Lung (tissue), 11 donors: ENCODE measurements at regions not wholly inside any gene's neighbourhood (a gene's known extent, or its start where the extent isn't known, plus 50 kb on each side); places are given as distances from the start of the nearest gene placed in this dataset.

Experiments used
- ATAC-seq: fragments of 200-7000 bp; cut with Tn5 transposase; one replicate; pipeline ENCODE4 v1.9.1; 2020; ENCODE audit warnings: moderate number of reproducible peaks; ENCODE audit not compliant: insufficient read depth, low FRiP score
- DNase-seq, 3 donors: peaks; one replicate each; pipeline ENCODE4 v3.0.0-alpha.2; 2013 to 2017
- H3K27ac ChIP-seq, 2 donors: one replicate each; pipeline ENCODE4 v1.5.1; 2013; ENCODE audit warnings: mild to moderate bottlenecking in 2 of 2, moderate library complexity in 2 of 2, control low read depth in 1 of 2, inconsistent platforms in 1 of 2, low read depth in 1 of 2, low read length in 1 of 2
- H3K27me3 ChIP-seq, 3 donors: one replicate each; pipeline ENCODE4 v1.5.1; 2013; ENCODE audit warnings: low read length in 2 of 3; ENCODE audit not compliant: control insufficient read depth in 3 of 3, insufficient read depth in 3 of 3
- H3K36me3 ChIP-seq, 4 donors: one replicate each; pipeline ENCODE4 v1.5.1; 2013; ENCODE audit warnings: low read length in 4 of 4, mild to moderate bottlenecking in 1 of 4, moderate library complexity in 1 of 4; ENCODE audit not compliant: control insufficient read depth in 4 of 4, insufficient read depth in 4 of 4
- H3K4me1 ChIP-seq, 5 donors: one replicate each; pipeline ENCODE4 v1.5.1; 2013; ENCODE audit warnings: low read length in 5 of 5, mild to moderate bottlenecking in 2 of 5, moderate library complexity in 1 of 5; ENCODE audit not compliant: control insufficient read depth in 5 of 5, insufficient read depth in 5 of 5
- H3K4me3 ChIP-seq: one replicate; pipeline ENCODE4 v1.5.1; 2013; ENCODE audit warnings: mild to moderate bottlenecking, control low read depth, moderate library complexity
- H3K9ac ChIP-seq, 2 donors: one replicate each; pipeline ENCODE4 v1.5.1; 2013; ENCODE audit warnings: low read length in 2 of 2, control low read depth in 1 of 2; ENCODE audit not compliant: insufficient read depth in 1 of 2
- H3K9me3 ChIP-seq, 4 donors: one replicate each; pipeline ENCODE4 v1.5.1; 2013; ENCODE audit warnings: low read length in 3 of 4, mild to moderate bottlenecking in 1 of 4, moderate library complexity in 1 of 4; ENCODE audit not compliant: control insufficient read depth in 4 of 4, insufficient read depth in 3 of 4
- WGBS, 2 donors: extraction: QIAGEN DNeasy Blood & Tissue Kit; methylation state at CpG; one replicate each; pipeline ENCODE4 v1.1.7; 2013; 5-methylcytosine and 5-hydroxymethylcytosine counted together
- TF ChIP-seq, protein P1 (sequence below): IDR thresholded peaks from 2 replicates; pipeline ENCODE4 v1.5.1; 2012; ENCODE audit warnings: mild to moderate bottlenecking; ENCODE audit errors: control extremely low read depth, extremely low read depth
- donor health status: control.
- donor health status: control.
- donor health status: Bipolar disorder and iron deficiency.
- donor health status: healthy.
- donor health status: DM: yes; HTN: yes; CAD: no.

DNA sequence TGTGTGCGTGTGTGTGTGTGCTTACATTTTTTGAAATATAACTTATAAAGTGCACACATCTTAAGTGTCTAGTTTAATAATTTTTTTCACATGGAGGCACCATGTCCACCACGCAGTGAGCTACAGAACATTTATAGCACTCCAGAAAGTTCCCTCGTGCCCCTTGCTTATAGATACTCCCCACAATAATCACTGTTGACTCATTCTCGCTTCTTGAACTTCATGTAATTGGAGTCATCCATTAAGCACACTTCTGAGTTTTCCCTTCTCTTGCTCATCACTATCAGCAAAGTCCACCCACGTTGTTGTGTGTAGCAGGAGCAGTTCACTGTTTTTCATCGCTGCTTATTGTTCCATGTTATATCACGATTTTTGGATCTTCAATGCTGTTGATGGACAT lies 78.4 kb upstream of the DISP3 start:
- Histone ChIP-seq H3K9ac (no peak overlapping the region), H3K9me3 (peaks cover 0 to 3% (median 0%) of the 10 kb centered on the region in 4 donors), H3K27ac (no peak overlapping the region), H3K4me1 (no peaks in the 10 kb centered on the region), H3K27me3 (peaks cover 0 to 8% (median 0%) of the 10 kb centered on the region in 3 donors), H3K36me3 (no peaks in the 10 kb centered on the region), H3K4me3 (no peak overlapping the region)
- TF ChIP-seq, protein P1, sequence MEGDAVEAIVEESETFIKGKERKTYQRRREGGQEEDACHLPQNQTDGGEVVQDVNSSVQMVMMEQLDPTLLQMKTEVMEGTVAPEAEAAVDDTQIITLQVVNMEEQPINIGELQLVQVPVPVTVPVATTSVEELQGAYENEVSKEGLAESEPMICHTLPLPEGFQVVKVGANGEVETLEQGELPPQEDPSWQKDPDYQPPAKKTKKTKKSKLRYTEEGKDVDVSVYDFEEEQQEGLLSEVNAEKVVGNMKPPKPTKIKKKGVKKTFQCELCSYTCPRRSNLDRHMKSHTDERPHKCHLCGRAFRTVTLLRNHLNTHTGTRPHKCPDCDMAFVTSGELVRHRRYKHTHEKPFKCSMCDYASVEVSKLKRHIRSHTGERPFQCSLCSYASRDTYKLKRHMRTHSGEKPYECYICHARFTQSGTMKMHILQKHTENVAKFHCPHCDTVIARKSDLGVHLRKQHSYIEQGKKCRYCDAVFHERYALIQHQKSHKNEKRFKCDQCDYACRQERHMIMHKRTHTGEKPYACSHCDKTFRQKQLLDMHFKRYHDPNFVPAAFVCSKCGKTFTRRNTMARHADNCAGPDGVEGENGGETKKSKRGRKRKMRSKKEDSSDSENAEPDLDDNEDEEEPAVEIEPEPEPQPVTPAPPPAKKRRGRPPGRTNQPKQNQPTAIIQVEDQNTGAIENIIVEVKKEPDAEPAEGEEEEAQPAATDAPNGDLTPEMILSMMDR, result no peak
- WGBS, 2 donors, result 75 to 85% methylated on average over 7 of the region's 7 CpGs
- DNase-seq (no peak), ATAC-seq (no peak)

DNA sequence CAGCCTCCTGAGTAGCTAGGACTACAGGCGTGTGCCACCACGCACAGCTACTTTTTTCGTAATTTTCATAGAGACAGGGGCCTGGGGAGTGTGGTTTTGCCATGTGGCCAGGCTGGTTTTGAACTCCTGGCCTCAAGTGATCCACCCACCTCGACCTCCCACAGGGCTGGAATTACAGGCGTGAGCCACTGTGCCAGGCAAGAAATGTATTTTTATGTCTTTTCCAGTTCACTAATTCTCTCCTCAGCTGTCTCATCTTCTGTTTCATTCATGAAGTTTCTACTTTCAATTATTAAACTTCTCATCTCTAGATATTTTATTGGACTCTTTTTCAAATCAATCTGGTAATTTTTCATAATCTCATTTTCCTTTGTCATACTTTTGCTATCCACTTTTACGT lies 72.1 kb upstream of the DISP3 start:
- Histone ChIP-seq H3K4me3 (no peak overlapping the region), H3K9ac (no peak overlapping the region), H3K9me3 (peaks cover 0 to 6% (median 0%) of the 10 kb centered on the region in 4 donors), H3K4me1 (no peaks in the 10 kb centered on the region), H3K27ac (no peak overlapping the region), H3K27me3 (peaks cover 0 to 2% (median 0%) of the 10 kb centered on the region in 3 donors), H3K36me3 (no peaks in the 10 kb centered on the region)
- TF ChIP-seq, protein P1, result no peak
- ATAC-seq, result no peak
- 76 to 77% methylated on average over 6 of the region's 6 CpGs for WGBS, 2 donors
- no peak for DNase-seq

DNA sequence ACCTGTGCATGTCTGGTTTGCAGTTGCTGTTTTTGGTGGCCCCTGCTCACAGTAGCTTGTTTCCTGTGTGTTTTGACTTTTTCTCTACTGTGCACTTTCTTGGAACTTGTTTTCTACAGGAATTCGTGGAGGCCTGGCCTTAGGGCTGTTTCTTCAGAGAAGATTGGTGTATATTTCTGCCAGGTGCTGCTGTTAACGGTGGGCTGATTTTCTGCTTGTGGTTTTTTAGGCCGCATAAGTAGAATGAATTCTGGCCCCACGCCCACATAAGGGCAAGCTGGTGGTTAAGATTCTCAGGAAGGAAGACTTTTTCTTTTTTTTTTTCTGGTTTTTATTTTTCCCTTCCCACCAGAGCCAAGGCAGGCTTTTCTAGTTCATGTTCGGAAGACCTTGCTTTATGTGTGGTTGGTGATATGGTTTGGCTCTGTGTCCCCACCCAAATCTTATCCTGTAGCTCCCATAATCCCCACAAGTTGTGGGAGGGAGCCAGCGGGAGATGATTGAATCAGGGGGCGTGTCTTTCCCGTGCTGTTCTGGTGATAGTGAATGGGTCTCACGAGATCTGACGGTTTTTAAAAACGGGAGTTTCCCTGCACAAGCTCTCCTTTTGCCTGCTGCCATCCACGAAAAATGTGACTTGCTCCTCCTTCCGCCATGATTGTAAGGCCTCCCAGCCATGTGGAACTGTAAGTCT lies 71.5 kb upstream of the DISP3 start:
- no peak overlapping the region for H3K27ac ChIP-seq
- H3K36me3 ChIP-seq, result no peaks in the 10 kb centered on the region
- no peak for ATAC-seq
- 48 to 50% methylated on average over 13 of the region's 13 CpGs for WGBS, 2 donors
- no peak overlapping the region for H3K9ac ChIP-seq
- H3K4me1 ChIP-seq, result no peaks in the 10 kb centered on the region
- TF ChIP-seq, protein P1, result no peak
- no peak overlapping the region for H3K4me3 ChIP-seq
- H3K9me3 ChIP-seq, result peaks cover 0 to 6% (median 0%) of the 10 kb centered on the region in 4 donors
- H3K27me3 ChIP-seq, result peaks cover 0 to 3% (median 0%) of the 10 kb centered on the region in 3 donors
- DNase-seq, result no peak
